Esophagus muscularis mucosa (tissue), 3 donors: ENCODE measurements at regions not wholly inside any gene's neighbourhood (a gene's known extent, or its start where the extent isn't known, plus 50 kb on each side); places are given as distances from the start of the nearest gene placed in this dataset.

Experiments used
- CTCF ChIP-seq, 3 experiments: fragments of 200-600 bp in 2 of 3; fragments of 450-650 bp in 1 of 3; sonication (generic) in 2 of 3; IDR thresholded peaks; one replicate each; pipeline ENCODE4 v1.5.1; 2017 to 2019; ENCODE audit warnings: antibody characterized with exemption in 3 of 3, mild to moderate bottlenecking in 2 of 3, moderate library complexity in 1 of 3
- POLR2A ChIP-seq: fragments of 450-650 bp; IDR thresholded peaks from one replicate; pipeline ENCODE4 v1.6.1; 2017; ENCODE audit warnings: antibody characterized with exemption, moderate library complexity, mild to moderate bottlenecking, low read depth
- POLR2AphosphoS5 ChIP-seq, 2 donors: sonication (generic); formaldehyde crosslinking; IDR thresholded peaks; one replicate each; pipeline ENCODE4 v1.6.1; 2017; ENCODE audit warnings: antibody characterized with exemption in 2 of 2

- no peak for TF ChIP-seq CTCF (IDR thresholded peaks at IDR 0.05)
- no peak for TF ChIP-seq POLR2A
- no peak for TF ChIP-seq POLR2AphosphoS5 (IDR thresholded peaks at IDR 0.05)
Measured at GRCh38 chr6:153525998-153526397, 394.9 kb upstream of the RGS17 start.
